Immature natural killer cell (primary cell): ENCODE measurements at regions not wholly inside any gene's neighbourhood (a gene's known extent, or its start where the extent isn't known, plus 50 kb on each side); places are given as distances from the start of the nearest gene placed in this dataset.
"Not testable (repeated sequence)": the region's sequence is repeated elsewhere in the genome, so short reads cannot be mapped to it uniquely, and the experiment has no call there.

ENCODE experiments used
- DNase-seq, 3 donors: peaks; one replicate each; pipeline ENCODE4 v3.0.0; 2022; ENCODE audit warnings: mixed read lengths in 1 of 3
- H3K27ac Mint-ChIP-seq, 6 donors: one replicate each; pipeline ENCODE4 v1.8.0; 2020; ENCODE audit warnings: mixed read lengths in 6 of 6, mild to moderate bottlenecking in 5 of 6, inconsistent platforms in 4 of 6, moderate library complexity in 3 of 6
- H3K27me3 Mint-ChIP-seq, 3 donors: one replicate each; pipeline ENCODE4 v1.8.0; 2020 to 2021; ENCODE audit warnings: low read depth in 3 of 3, mild to moderate bottlenecking in 3 of 3, mixed read lengths in 3 of 3, moderate library complexity in 3 of 3, inconsistent platforms in 1 of 3
- H3K36me3 Mint-ChIP-seq, 3 donors: one replicate each; pipeline ENCODE4 v1.8.0; 2020; ENCODE audit warnings: mixed read lengths in 3 of 3, inconsistent platforms in 2 of 3, mild to moderate bottlenecking in 2 of 3
- H3K4me1 Mint-ChIP-seq, 2 donors: one replicate each; pipeline ENCODE4 v1.8.0; 2020; ENCODE audit warnings: inconsistent platforms in 2 of 2, mild to moderate bottlenecking in 2 of 2, mixed read lengths in 2 of 2, moderate library complexity in 1 of 2
- H3K4me3 Mint-ChIP-seq, 5 donors: one replicate each; pipeline ENCODE4 v1.8.0; 2020; ENCODE audit warnings: mild to moderate bottlenecking in 5 of 5, mixed read lengths in 5 of 5, inconsistent platforms in 3 of 5, moderate library complexity in 3 of 5
- H3K9me3 Mint-ChIP-seq, 6 donors: one replicate each; pipeline ENCODE4 v1.8.0; 2020; ENCODE audit warnings: mild to moderate bottlenecking in 6 of 6, mixed read lengths in 6 of 6, inconsistent platforms in 4 of 6, moderate library complexity in 3 of 6

DNA sequence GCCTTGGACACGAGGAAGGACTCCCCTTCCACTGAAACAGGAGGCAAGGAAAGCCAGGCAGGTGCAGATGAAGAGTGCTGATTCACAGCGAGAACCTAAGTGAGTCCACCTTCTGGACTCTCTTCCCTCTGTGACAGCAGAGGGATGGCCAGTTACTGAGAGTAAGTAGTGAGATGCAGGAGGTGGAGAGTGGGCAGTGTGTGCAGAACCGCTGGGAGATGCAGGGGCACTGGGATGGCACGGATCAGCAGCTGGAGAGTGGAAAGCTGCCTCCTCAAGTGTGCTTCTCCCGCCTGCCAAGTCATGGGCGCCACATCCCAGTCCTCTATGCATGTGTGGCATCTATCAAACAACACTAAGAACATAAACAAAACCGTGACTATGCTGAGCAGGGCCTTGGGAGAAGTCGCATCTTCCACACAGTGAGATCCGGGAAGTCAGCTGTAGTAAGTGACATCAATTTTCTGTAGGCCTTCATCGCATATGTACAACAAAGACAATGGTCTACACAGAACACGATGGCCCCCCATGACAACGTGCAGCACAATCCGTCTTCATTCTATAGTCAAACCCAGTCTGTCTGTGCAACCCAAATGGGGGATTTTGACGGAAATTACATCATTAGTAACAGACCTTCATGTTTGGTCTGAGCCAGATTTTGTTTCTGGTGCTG lies 217.4 kb upstream of the KLF14 start:
- no peaks in the 10 kb centered on the region for H3K9me3 Mint-ChIP-seq
- H3K4me1 Mint-ChIP-seq = peaks cover 31 to 38% of the 10 kb centered on the region in 2 donors
- peak in 1 of 3 donors; percentile 19 for DNase-seq
- H3K4me3 Mint-ChIP-seq = no peak overlapping the region
- H3K36me3 Mint-ChIP-seq = no peaks in the 10 kb centered on the region
- peaks cover 0 to 7% (median 2%) of the 10 kb centered on the region in 3 donors for H3K27me3 Mint-ChIP-seq
- H3K27ac Mint-ChIP-seq = no peak overlapping the region

DNA sequence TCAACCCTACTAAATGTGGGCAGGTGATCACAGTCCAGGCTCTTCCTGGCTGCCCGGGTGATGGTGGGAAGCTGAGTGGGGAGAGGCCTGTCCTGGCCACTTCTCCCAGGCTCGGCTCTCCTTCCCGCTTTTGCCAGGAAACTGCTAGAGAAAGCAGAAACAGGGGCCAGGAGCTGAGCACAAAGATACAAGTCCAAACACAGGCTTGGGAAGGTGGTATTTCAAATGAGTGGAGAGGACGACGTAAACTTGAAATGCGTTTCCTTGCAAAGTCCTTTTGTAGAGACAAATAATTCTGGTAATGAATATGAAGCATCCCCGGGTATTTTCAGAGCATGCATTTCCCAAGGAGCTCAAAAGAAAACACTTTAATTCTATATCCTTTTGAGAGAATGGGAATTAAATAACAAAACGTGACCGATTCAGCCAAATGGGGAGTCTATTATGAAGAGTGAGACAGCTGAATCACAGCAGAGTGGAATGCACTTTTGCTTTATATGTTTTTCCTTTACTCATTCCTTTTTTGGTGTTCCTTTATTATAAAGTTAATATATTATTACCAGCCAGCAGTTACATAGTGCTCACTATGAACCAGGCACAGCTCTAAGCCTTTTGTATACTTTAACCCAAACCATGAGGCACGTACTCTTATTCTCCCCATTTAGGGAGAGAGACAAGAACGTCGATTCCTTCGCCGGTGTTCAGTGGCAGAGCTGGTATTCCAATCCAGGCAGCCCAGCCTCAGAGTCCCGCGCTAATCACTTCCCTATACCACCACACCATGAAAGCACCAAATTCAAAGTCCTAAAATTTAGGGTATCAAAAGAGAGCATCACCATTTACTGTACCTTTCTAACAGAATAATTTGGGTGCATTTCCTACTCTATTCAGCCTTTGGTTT lies 218.2 kb upstream of the KLF14 start:
- Mint-ChIP-seq H3K4me3 (peak overlapping the region in 1 of 5 donors; percentile 71), H3K27ac (peak overlapping the region in 1 of 6 donors; percentile 55), H3K9me3 (no peaks in the 10 kb centered on the region), H3K27me3 (peaks cover 2 to 4% (median 4%) of the 10 kb centered on the region in 3 donors), H3K36me3 (no peaks in the 10 kb centered on the region), H3K4me1 (peaks cover 35 to 38% of the 10 kb centered on the region in 2 donors)
- no peak for DNase-seq

- Mint-ChIP-seq H3K36me3 (no peaks in the 10 kb centered on the region), H3K4me1 (peaks cover 36 to 38% of the 10 kb centered on the region in 2 donors), H3K27ac (peak overlapping the region in 2 of 6 donors; percentile 32 to 55), H3K4me3 (peak overlapping the region in 1 of 5 donors; percentile 69), H3K27me3 (peaks cover 0 to 6% (median 2%) of the 10 kb centered on the region in 3 donors), H3K9me3 (no peaks in the 10 kb centered on the region)
- DNase-seq = no peak
Observed at GRCh38 chr7:130953196-130953595, 219.2 kb upstream of the KLF14 start.

DNA sequence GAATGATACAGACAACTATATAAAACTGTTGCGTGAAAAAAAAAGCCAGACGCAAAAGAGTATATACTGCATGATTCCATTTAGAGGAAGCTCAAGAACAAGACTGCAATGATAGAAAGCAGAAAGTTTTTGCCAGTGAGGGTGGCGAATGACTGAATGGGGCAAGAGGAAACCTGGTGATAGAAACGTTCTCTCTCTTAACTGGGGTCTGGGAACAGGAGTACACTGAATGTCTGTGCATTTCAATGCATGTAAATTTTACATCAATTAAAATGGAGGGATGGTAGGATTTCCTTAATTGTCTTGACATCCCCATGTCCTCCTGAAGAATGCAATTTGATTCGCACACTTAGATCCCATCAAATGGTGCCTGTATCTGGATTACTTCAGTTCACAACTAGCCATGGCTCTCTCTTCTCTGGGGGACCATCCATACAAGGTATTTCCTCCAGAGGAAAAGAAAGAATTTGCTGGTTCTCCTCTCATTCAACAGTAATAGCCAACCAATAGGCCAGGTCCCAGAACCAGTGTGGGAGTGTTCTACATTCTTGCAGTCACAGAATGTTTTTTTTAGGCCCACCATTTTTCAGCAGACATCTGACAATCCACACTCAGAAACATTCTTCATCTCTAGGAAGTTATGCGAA lies 221.0 kb upstream of the KLF14 start:
- Mint-ChIP-seq H3K4me1 (peaks cover 52 to 55% of the 10 kb centered on the region in 2 donors), H3K9me3 (no peaks in the 10 kb centered on the region), H3K27ac (peak overlapping the region in 3 of 6 donors; percentile 1 to 85 (median 79)), H3K27me3 (peaks cover 0 to 6% (median 2%) of the 10 kb centered on the region in 3 donors), H3K4me3 (peak overlapping the region in 1 of 5 donors; percentile 1), H3K36me3 (peaks cover 0 to 8% (median 3%) of the 10 kb centered on the region in 3 donors)
- DNase-seq = no peak

DNA sequence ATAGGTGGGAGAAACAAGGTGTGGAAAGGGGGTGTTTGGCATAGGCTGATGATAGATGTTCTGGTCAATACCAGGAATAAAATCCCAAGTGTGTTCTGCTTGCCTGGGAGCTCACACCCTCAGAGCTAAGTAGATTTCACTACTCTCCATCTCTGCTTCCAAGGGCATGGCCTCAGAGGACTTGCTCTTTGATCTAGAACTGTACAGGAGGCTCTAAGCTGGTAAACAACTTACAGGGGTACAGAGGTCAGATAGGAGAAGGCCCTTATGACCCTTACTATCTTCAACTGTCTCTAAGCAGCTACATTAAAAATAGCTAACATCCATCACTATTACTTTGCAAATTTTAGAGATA lies 221.5 kb upstream of the KLF14 start:
- peaks cover 0 to 1% (median 0%) of the 10 kb centered on the region in 6 donors for H3K9me3 Mint-ChIP-seq
- H3K27ac Mint-ChIP-seq = peak overlapping the region in 4 of 6 donors; percentile 33 to 85 (median 68)
- peaks cover 0 to 6% (median 2%) of the 10 kb centered on the region in 3 donors for H3K27me3 Mint-ChIP-seq
- peak overlapping the region in 1 of 5 donors; percentile 12 for H3K4me3 Mint-ChIP-seq
- H3K36me3 Mint-ChIP-seq = peaks cover 0 to 8% (median 6%) of the 10 kb centered on the region in 3 donors
- no peak for DNase-seq
- H3K4me1 Mint-ChIP-seq = peaks cover 57 to 60% of the 10 kb centered on the region in 2 donors

GRCh38 chr7:130956417-130957136 lies 222.6 kb upstream of the KLF14 start:
- peak overlapping the region; percentile 50 to 81 (median 79) for H3K4me3 Mint-ChIP-seq
- peaks cover 5 to 7% (median 7%) of the 10 kb centered on the region in 3 donors for H3K27me3 Mint-ChIP-seq
- peaks cover 0 to 1% (median 0%) of the 10 kb centered on the region in 6 donors for H3K9me3 Mint-ChIP-seq
- peaks cover 68 to 70% of the 10 kb centered on the region in 2 donors for H3K4me1 Mint-ChIP-seq
- H3K27ac Mint-ChIP-seq = peak overlapping the region; percentile 67 to 93 (median 82)
- no peak for DNase-seq
- H3K36me3 Mint-ChIP-seq = peaks cover 0 to 8% (median 7%) of the 10 kb centered on the region in 3 donors

DNA sequence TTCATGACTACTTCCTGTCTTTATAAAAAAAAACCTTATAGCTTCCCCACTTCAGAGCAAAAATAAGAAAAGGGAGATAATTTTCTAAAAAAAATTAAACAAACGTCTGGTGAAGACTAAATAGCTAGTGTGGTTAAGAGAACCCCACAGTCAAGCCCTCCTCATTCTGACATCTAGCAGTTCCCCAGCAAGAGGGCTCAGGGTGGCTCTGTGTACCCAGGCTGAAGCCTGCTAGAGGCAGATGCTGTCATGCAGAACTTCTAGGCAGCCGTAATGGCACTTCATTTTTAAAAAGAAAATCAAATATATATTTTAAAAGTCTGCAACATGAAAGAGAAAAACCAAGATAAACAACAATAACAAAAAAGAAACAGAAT lies 223.1 kb upstream of the KLF14 start:
- Mint-ChIP-seq H3K4me1 (peaks cover 73 to 76% of the 10 kb centered on the region in 2 donors), H3K4me3 (peak overlapping the region; percentile 50 to 81 (median 79)), H3K9me3 (peaks cover 0 to 1% (median 0%) of the 10 kb centered on the region in 6 donors), H3K27ac (peak overlapping the region; percentile 67 to 93 (median 82)), H3K36me3 (peaks cover 0 to 8% (median 7%) of the 10 kb centered on the region in 3 donors), H3K27me3 (peaks cover 5 to 11% (median 7%) of the 10 kb centered on the region in 3 donors)
- DNase-seq = no peak

DNA sequence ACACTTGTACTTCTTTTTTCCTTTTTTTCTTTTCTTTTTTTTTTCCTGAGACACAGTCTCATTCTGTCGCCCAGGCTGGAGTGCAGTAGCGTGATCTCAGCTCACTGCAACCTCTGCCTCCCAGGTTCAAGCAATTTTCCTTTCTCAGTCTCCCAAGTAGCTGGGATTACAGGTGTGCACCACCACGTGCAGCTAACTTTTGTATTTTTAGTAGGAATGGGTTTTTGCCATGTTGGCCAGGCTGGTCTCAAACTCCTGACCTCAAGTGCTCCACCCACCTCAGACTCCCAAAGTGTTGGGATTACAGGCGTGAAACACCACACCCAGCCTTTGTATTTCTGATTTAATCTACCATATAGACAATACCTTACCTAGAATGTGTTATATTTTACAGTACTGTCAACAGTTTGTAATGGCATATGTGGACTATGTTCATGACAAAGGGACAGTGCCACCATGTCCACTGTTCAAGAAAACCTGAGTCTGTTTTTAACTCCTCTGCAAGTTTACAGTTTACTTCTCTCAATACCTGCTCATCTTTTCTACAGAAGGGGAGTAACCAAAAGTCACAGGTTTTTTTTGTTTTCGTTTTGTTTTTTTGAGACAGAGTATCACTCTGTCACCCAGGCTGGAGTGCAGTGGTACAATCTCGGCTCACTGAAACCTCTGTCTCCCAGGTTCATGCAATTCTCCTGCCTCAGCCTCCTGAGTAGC lies 223.9 kb upstream of the KLF14 start:
- not testable (repeated sequence) for H3K9me3 Mint-ChIP-seq, H3K36me3 Mint-ChIP-seq
- peaks cover 5 to 11% (median 5%) of the 10 kb centered on the region in 3 donors for H3K27me3 Mint-ChIP-seq
- peak overlapping the region; percentile 27 to 79 (median 57) for H3K4me3 Mint-ChIP-seq
- peak in 1 of 3 donors; percentile 21 for DNase-seq
- peaks cover 79 to 83% of the 10 kb centered on the region in 2 donors for H3K4me1 Mint-ChIP-seq
- H3K27ac Mint-ChIP-seq = peak overlapping the region; percentile 51 to 85 (median 62)

DNA sequence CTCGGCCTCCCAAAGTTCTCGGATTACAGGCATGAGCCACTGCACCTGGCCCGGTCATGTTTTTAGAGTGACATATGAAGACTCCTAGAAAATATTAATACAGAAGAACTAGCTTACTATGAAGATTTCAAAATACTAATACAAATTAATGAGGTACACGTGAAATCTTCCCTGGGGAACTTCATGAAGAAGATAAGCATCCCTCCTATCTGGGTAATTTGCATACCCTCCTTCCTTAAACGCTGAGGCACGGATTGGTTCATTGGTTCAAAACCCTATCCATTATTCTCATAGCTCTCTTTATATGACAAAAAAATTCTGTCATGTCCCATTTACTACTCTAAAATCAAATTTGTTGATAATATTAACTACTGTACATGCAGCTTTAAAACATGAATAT lies 224.8 kb upstream of the KLF14 start:
- H3K36me3 Mint-ChIP-seq = peaks cover 0 to 8% (median 7%) of the 10 kb centered on the region in 3 donors
- H3K27me3 Mint-ChIP-seq = peaks cover 5 to 11% (median 7%) of the 10 kb centered on the region in 3 donors
- peaks cover 77 to 90% of the 10 kb centered on the region in 2 donors for H3K4me1 Mint-ChIP-seq
- no peak for DNase-seq
- peaks cover 0 to 1% (median 0%) of the 10 kb centered on the region in 6 donors for H3K9me3 Mint-ChIP-seq
- peak overlapping the region in 2 of 6 donors; percentile 31 to 51 for H3K27ac Mint-ChIP-seq
- peak overlapping the region in 1 of 5 donors; percentile 79 for H3K4me3 Mint-ChIP-seq

DNA sequence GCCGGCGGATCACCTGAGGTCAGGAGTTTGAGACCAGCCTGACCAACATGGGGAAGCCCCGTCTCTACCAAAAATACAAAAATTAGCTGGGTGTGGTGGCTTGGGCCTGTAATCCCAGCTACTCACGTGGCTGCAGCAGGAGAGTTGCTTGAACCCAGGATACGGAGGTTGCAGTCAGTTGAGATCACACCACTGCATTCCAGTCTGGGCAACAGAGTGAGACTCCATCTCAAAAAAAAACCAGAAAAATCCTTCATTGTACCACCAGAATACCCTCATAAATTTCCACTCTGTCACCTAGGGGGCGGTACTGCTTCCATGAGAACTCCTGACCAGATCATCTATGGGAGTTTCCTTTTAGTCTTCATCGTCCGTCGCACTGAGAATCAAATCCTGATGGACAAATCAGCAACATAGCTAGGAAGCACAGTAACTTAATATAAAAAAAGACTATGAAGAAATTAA lies 225.8 kb upstream of the KLF14 start:
- Mint-ChIP-seq H3K4me3 (peak overlapping the region; percentile 66 to 91 (median 82)), H3K4me1 (peaks cover 75 to 87% of the 10 kb centered on the region in 2 donors), H3K27me3 (peaks cover 5 to 11% (median 7%) of the 10 kb centered on the region in 3 donors), H3K27ac (peak overlapping the region; percentile 3 to 97 (median 88)), H3K36me3 (peaks cover 0 to 8% (median 7%) of the 10 kb centered on the region in 3 donors), H3K9me3 (peaks cover 0 to 1% (median 0%) of the 10 kb centered on the region in 6 donors)
- DNase-seq = no peak

- Mint-ChIP-seq H3K4me1 (peaks cover 72 to 81% of the 10 kb centered on the region in 2 donors), H3K4me3 (peak overlapping the region; percentile 68 to 91 (median 82)), H3K27ac (peak overlapping the region; percentile 82 to 97 (median 92)), H3K36me3 (peaks cover 0 to 8% (median 7%) of the 10 kb centered on the region in 3 donors), H3K9me3 (peaks cover 0 to 1% (median 0%) of the 10 kb centered on the region in 6 donors), H3K27me3 (peaks cover 5 to 11% (median 7%) of the 10 kb centered on the region in 3 donors)
- peak in 2 of 3 donors; percentile 34 to 50 for DNase-seq
Observed at GRCh38 chr7:130960208-130960988, 226.4 kb upstream of the KLF14 start.
